Activated CD8-positive, alpha-beta memory T cell treated with anti-CD3 and anti-CD28 coated beads for 24 hours (primary cell): ENCODE measurements at regions not wholly inside any gene's neighbourhood (a gene's known extent, or its start where the extent isn't known, plus 50 kb on each side); places are given as distances from the start of the nearest gene placed in this dataset.
"Not testable (repeated sequence)": the region's sequence is repeated elsewhere in the genome, so short reads cannot be mapped to it uniquely, and the experiment has no call there.

ENCODE experiments used
- DNase-seq: peaks from one replicate; pipeline ENCODE4 v3.0.0-alpha.2; 2020

DNA sequence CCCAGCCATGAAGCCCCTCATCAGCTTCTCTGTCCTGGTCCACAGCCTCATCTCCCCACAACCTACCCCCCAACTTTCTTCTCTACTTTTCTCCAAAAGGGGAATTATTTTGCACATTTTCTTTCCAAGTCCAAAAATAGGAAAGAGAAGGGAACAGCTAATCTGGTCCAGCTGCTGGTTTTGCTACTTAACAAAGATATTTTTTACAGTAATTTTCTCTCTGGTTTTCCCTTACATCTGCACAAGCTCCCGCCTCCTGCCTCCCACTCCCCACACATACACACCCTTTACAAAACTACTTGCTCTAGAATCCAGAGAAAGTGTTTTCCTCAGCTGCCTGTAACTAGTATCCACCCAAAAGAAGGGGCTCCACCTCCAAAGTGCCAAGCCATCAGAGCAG, 177.2 kb downstream of the POLR2M start:
- no peak for DNase-seq

GRCh38 chr15:57884936-57885335, 178.4 kb downstream of the POLR2M start:
- DNase-seq: no peak

DNA sequence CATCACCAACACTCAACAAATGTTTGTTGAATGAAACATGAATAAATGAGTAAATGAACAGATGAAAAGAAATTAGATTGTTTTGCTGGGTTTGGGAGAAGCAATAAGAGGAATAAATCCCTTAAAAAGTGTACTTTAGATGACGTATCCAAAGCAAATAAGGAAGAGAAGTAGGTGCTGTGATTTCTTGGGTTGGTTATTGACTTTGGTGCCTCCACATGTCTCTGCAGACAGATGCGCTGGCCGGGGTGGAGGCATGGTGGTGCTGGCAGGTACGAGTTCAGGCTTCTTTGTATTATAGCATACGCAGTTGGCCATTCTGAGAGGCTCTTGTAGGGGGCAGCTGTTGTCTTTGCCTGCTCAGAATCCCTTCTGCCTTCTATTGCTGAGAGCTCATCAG, 178.9 kb downstream of the POLR2M start:
- DNase-seq: no peak

GRCh38 chr15:57887825-57888224, 177.7 kb downstream of the ALDH1A2 start:
- DNase-seq: no peak

GRCh38 chr15:57890351-57890750, 175.2 kb downstream of the ALDH1A2 start:
- DNase-seq: no peak

DNA sequence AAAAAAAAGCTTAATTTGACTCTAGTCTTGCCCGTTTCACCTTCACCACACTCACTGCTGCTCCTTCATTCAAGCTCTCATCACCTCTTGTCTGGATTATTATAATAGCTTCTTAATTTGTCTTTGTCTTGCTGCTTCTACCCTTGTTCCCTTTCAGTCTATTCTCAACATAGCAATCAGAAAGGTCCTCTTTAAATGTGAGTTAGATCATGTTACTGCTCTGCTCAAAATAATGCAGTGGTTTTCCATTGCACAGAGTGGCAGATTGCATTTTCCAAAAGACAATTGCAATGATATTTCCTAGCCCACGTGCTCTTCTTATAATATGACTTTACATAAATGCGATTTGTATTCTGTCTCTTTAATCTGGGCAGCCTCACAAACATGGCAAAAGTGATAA, 174.6 kb downstream of the ALDH1A2 start:
- no peak for DNase-seq

GRCh38 chr15:57892181-57892580, 173.3 kb downstream of the ALDH1A2 start:
- DNase-seq: no peak

GRCh38 chr15:57893040-57893439, 172.5 kb downstream of the ALDH1A2 start:
- no peak for DNase-seq

GRCh38 chr15:57895291-57895690, 170.2 kb downstream of the ALDH1A2 start:
- no peak for DNase-seq

- no peak for DNase-seq
Observed at GRCh38 chr15:57896114-57896513, 169.4 kb downstream of the ALDH1A2 start.

- DNase-seq: not testable (repeated sequence)
Observed at GRCh38 chr15:57896899-57897298, 168.6 kb downstream of the ALDH1A2 start.

- DNase-seq: no peak
Observed at GRCh38 chr15:57897870-57898269, 167.6 kb downstream of the ALDH1A2 start.

- no peak for DNase-seq
Observed at GRCh38 chr15:57902155-57902554, 163.4 kb downstream of the ALDH1A2 start.
